Hepatocyte (in vitro differentiated cells): ENCODE measurements at regions not wholly inside any gene's neighbourhood (a gene's known extent, or its start where the extent isn't known, plus 50 kb on each side); places are given as distances from the start of the nearest gene placed in this dataset.

Source experiments
- DNase-seq: peaks from one replicate; pipeline ENCODE4 v3.0.0-alpha.2; 2016; ENCODE audit warnings: low spot score
- H2AFZ ChIP-seq: fragments of 200-600 bp; sonication (generic); 2 replicates; pipeline ENCODE4 v1.6.0; 2016; ENCODE audit warnings: antibody characterized with exemption, mild to moderate bottlenecking
- H3K27ac ChIP-seq: fragments of 200-600 bp; sonication (generic); 2 replicates; pipeline ENCODE4 v1.5.1; 2016; ENCODE audit warnings: mild to moderate bottlenecking
- H3K27me3 ChIP-seq: fragments of 200-600 bp; sonication (generic); 2 replicates; pipeline ENCODE4 v1.6.1; 2016
- H3K36me3 ChIP-seq: fragments of 200-600 bp; sonication (generic); replicated peaks from 2 replicates; pipeline ENCODE4 v1.5.1; 2016; ENCODE audit warnings: low read depth; ENCODE audit not compliant: insufficient read depth
- H3K4me1 ChIP-seq: fragments of 200-600 bp; sonication (generic); 2 replicates; pipeline ENCODE4 v1.5.1; 2016; ENCODE audit warnings: mild to moderate bottlenecking, moderate library complexity; ENCODE audit not compliant: insufficient read depth
- H3K4me2 ChIP-seq: fragments of 200-600 bp; sonication (generic); 2 replicates; pipeline ENCODE4 v1.6.0; 2016
- H3K4me3 ChIP-seq: fragments of 200-600 bp; sonication (generic); 2 replicates; pipeline ENCODE4 v1.5.1; 2016; ENCODE audit warnings: mild to moderate bottlenecking
- H3K79me2 ChIP-seq: fragments of 200-600 bp; sonication (generic); 2 replicates; pipeline ENCODE4 v1.6.0; 2017; ENCODE audit warnings: mild to moderate bottlenecking
- H3K9me2 ChIP-seq: fragments of 200-600 bp; sonication (generic); replicated peaks from 2 replicates; pipeline ENCODE4 v1.6.0; 2017; ENCODE audit warnings: mild to moderate bottlenecking; ENCODE audit not compliant: insufficient read depth
- H3K9me3 ChIP-seq: fragments of 200-600 bp; sonication (generic); 2 replicates; pipeline ENCODE4 v1.5.1; 2016; ENCODE audit warnings: low read depth, mild to moderate bottlenecking
- H4K20me1 ChIP-seq: fragments of 200-600 bp; sonication (generic); 2 replicates; pipeline ENCODE4 v1.6.0; 2016; ENCODE audit warnings: mild to moderate bottlenecking; ENCODE audit not compliant: insufficient read depth, poor library complexity, severe bottlenecking
- CTCF ChIP-seq: fragments of 200-600 bp; sonication (generic); IDR thresholded peaks from 2 replicates; pipeline ENCODE4 v1.5.1; 2016; ENCODE audit warnings: antibody characterized with exemption, mild to moderate bottlenecking; ENCODE audit not compliant: poor library complexity
- EZH2 ChIP-seq: fragments of 200-600 bp; sonication (generic); IDR thresholded peaks from 2 replicates; pipeline ENCODE4 v1.6.1; 2016; ENCODE audit warnings: antibody characterized with exemption, mild to moderate bottlenecking, borderline replicate concordance
- EZH2phosphoT487 ChIP-seq: fragments of 200-600 bp; sonication (generic); IDR thresholded peaks from one replicate; pipeline ENCODE4 v1.6.1; 2018; ENCODE audit warnings: antibody characterized with exemption, mild to moderate bottlenecking, low read depth, moderate library complexity; ENCODE audit not compliant: unreplicated experiment, severe bottlenecking
- WGBS: methylation state at CpG from one replicate; pipeline ENCODE4 v1.1.6; 2016; ENCODE audit warnings: low lambda C conversion rate; ENCODE audit errors: missing lambda C conversion rate; 5-methylcytosine and 5-hydroxymethylcytosine counted together

- TF ChIP-seq EZH2, result no peak
- TF ChIP-seq CTCF, result no peak
- no peak for TF ChIP-seq EZH2phosphoT487
- H3K27me3 ChIP-seq, result no peaks in the 10 kb centered on the region
Measured at GRCh38 chr5:124130816-124131215, 615.6 kb downstream of the ZNF608 start.

DNA sequence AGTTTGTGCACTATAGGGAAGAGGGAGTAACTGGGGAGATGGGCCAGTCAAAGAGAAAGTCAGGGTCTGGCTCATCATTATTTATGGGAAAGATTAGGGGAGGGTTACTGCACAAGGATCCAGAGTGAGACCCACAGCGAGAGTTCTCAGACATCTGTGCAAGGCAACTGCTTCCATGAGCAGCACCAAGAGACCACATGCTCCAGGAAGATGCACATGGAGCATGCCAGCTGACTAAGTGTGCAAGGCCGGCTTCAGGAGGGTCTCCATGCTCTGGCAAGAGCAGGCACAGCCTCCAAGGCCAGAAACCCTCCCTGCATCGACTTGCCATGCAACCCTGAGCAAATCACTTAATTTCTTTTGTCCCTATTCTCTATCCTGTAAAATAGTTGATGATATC is 616.9 kb downstream of the CSNK1G3 start:
- Histone ChIP-seq H3K9me3 (no peaks in the 10 kb centered on the region), H3K36me3 (no peaks in the 10 kb centered on the region), H4K20me1 (no peaks in the 10 kb centered on the region), H3K79me2 (no peaks in the 10 kb centered on the region), H3K9me2 (no peaks in the 10 kb centered on the region), H3K27ac (no peak overlapping the region), H3K27me3 (no peaks in the 10 kb centered on the region), H3K4me2 (no peak overlapping the region), H2AFZ (no peak overlapping the region), H3K4me1 (peaks cover 18% of the 10 kb centered on the region), H3K4me3 (no peak overlapping the region)
- no peak for TF ChIP-seq CTCF
- no peak for TF ChIP-seq EZH2phosphoT487
- TF ChIP-seq EZH2, result no peak
- WGBS, result 94% methylated on average over 3 of the region's 3 CpGs
- no peak for DNase-seq

More at GRCh38 chr5:124130816-124131215, 615.6 kb downstream of the ZNF608 start:
- no peaks in the 10 kb centered on the region for H3K9me3 ChIP-seq
- no peaks in the 10 kb centered on the region for H3K9me2 ChIP-seq
- no peak overlapping the region for H2AFZ ChIP-seq
- no peaks in the 10 kb centered on the region for H3K36me3 ChIP-seq
- WGBS, result 93% methylated on average over 6 of the region's 6 CpGs
- H3K27ac ChIP-seq, result no peak overlapping the region
- no peaks in the 10 kb centered on the region for H4K20me1 ChIP-seq
- DNase-seq, result no peak
- H3K79me2 ChIP-seq, result no peaks in the 10 kb centered on the region
- H3K4me3 ChIP-seq, result no peak overlapping the region
- H3K4me2 ChIP-seq, result no peak overlapping the region
- peaks cover 4% of the 10 kb centered on the region for H3K4me1 ChIP-seq

DNA sequence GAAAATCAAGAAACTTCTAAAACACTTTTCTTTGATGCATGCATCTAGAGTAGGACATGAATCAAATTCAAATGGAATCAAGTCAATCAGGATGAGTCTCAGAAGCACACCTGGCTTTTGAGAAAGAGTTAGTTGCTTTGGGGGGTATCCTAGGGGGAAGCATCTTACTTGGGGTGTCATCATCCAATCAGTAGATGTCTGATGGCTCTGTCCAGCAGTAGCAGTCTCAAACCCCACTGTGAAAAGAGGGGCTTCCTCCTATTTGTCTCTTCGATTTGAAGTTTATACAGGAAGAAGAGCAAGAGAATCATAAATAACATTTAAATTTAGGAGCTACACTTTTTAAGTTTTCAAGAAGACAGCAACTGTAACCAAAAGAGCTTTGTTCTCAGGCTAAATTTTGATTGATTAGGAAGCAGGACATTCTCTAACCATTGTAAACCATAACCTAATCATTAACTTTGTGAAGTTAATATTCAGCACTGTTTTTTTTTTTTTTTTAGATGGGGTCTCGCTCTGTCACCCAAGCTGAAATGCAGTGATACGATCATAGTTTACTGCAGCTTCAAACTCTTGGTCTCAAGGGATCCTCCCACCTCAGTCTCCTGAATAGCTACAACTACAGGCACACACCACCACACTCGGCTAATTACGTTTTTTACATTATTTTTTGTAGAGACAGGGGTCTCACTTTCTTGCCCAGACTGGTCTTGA is 614.7 kb downstream of the CSNK1G3 start:
- Histone ChIP-seq H3K27ac (no peak overlapping the region), H3K4me2 (peak overlapping the region; percentile 42), H3K36me3 (no peaks in the 10 kb centered on the region), H2AFZ (no peak overlapping the region), H3K27me3 (no peaks in the 10 kb centered on the region), H3K9me2 (no peaks in the 10 kb centered on the region), H3K4me1 (peaks cover 18% of the 10 kb centered on the region), H3K4me3 (no peak overlapping the region), H3K9me3 (no peaks in the 10 kb centered on the region), H4K20me1 (no peaks in the 10 kb centered on the region), H3K79me2 (no peaks in the 10 kb centered on the region)
- WGBS, result 87% methylated on average over 5 of the region's 5 CpGs
- no peak for TF ChIP-seq EZH2
- TF ChIP-seq EZH2phosphoT487, result no peak
- TF ChIP-seq CTCF, result no peak
- DNase-seq, result no peak
